ENCODE measurements at regions not wholly inside any gene's neighbourhood (a gene's known extent, or its start where the extent isn't known, plus 50 kb on each side); places are given as distances from the start of the nearest gene placed in this dataset.

DNA sequence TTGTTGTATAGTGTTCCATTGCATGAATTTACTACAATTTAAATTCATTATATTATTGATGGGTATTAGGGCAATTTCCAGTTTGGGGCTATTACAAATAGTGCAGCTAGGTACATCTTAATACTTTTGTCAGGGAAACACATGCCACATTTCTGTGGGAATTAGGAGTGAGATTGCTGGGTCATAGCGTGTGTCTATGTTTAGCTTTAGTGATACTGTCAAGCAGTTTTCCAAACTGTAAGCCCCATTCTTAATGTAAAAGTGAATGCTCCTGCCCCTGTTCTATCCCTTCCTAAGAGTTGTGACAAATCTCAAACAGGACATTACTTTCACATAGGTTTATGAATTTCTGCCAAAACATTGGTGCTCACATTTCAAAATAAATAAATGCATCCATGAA lies 184.5 kb upstream of the ANKRD28 start:
- no peak overlapping the region for H3K27ac ChIP-seq (ENCODE audit: insufficient read depth, low read depth, low read length)
- no peak for FAIRE-seq
- ChIA-PET POLR2A (no interaction called here), CTCF (no interaction called here)
- H3K4me3 ChIP-seq (replicated peaks in 1 of 3; ENCODE audit: insufficient read depth in 1 of 3, low read depth in 1 of 3, low read length in 3 of 3), result no peak overlapping the region
- no TSS peak for BruUV-seq (replicated peaks)
- H3K9me3 ChIP-seq (replicated peaks; ENCODE audit: control insufficient read depth, insufficient read depth, low read length), result no peaks in the 10 kb centered on the region
- peaks cover 2 to 4% of the 10 kb centered on the region in 2 experiments for H3K27me3 ChIP-seq (ENCODE audit: control insufficient read depth in 2 of 2, insufficient read depth in 2 of 2, low read length in 2 of 2)
- H3K36me3 ChIP-seq (ENCODE audit: control insufficient read depth in 2 of 2, extremely low read depth in 1 of 2, insufficient read depth in 2 of 2, low read length in 2 of 2), result no peaks in the 10 kb centered on the region
- no peaks in the 10 kb centered on the region for H4K20me1 ChIP-seq (replicated peaks; ENCODE audit: control insufficient read depth, extremely low read depth, insufficient read depth, low read length)
- H3K9me1 ChIP-seq (replicated peaks; ENCODE audit: control insufficient read depth, extremely low read depth, insufficient read depth, low read length), result no peaks in the 10 kb centered on the region
- H3K79me2 ChIP-seq (ENCODE audit: control insufficient read depth, insufficient read depth, low read length), result no peaks in the 10 kb centered on the region
- TF ChIP-seq POLR2AphosphoS5 (IDR thresholded peaks at IDR 0.05; ENCODE audit: insufficient read depth, low read depth, low read length) (no peak), POLR2A (IDR thresholded peaks at IDR 0.05; ENCODE audit: low read depth, low read length) (no peak), MAX (IDR thresholded peaks at IDR 0.05; ENCODE audit: insufficient read depth, insufficient read length) (no peak), JUN (IDR thresholded peaks at IDR 0.05; ENCODE audit: borderline replicate concordance, insufficient read depth, insufficient read length, low read depth) (no peak), CTCF (IDR thresholded peaks at IDR 0.05; ENCODE audit: extremely low read depth in 1 of 2, insufficient read depth in 1 of 2, low read depth in 1 of 2, low read length in 2 of 2) (no peak), MYC (IDR thresholded peaks at IDR 0.05; ENCODE audit: low read depth, low read length) (no peak), EZH2 (IDR thresholded peaks at IDR 0.05; ENCODE audit: borderline replicate concordance, low read depth, low read length, severe bottlenecking) (no peak), FOS (IDR thresholded peaks at IDR 0.05; ENCODE audit: borderline replicate concordance, insufficient read depth, low read length) (no peak), GATA2 (IDR thresholded peaks at IDR 0.05; ENCODE audit: insufficient read depth, insufficient read length, low read depth, low read length) (no peak)
- H2AFZ ChIP-seq (ENCODE audit: low read depth, low read length), result no peak overlapping the region
- H3K4me1 ChIP-seq (ENCODE audit: control insufficient read depth, extremely low read depth, insufficient read depth, low read length), result no peaks in the 10 kb centered on the region
- no peak overlapping the region for H3K9ac ChIP-seq (replicated peaks; ENCODE audit: extremely low read depth, insufficient read depth, low read length)
- no peak for DNase-seq (ENCODE audit: low read depth, low spot score)
- dilution Hi-C loops (cut with MboI; ENCODE audit: extremely low pct_ligation_motif_present, low sequenced_read_pairs) (no loop called here), intact Hi-C loops (cut with micrococcal nuclease) (no loop called here)
- H3K4me2 ChIP-seq (ENCODE audit: insufficient read depth, low read length), result no peak overlapping the region

Data from endothelial cell of umbilical vein (primary cell).